GM23338 (cell line): ENCODE measurements at regions not wholly inside any gene's neighbourhood (a gene's known extent, or its start where the extent isn't known, plus 50 kb on each side); places are given as distances from the start of the nearest gene placed in this dataset.

Source experiments
- ATAC-seq: fragments of 200-7000 bp; cut with Tn5 transposase; 3 replicates; pipeline ENCODE4 v1.9.1; 2020
- DNase-seq: peaks from one replicate; pipeline ENCODE4 v3.0.0-alpha.2; 2015; ENCODE audit warnings: low spot score
- H2AFZ ChIP-seq: fragments of 200-600 bp; sonication (generic); 2 replicates; pipeline ENCODE4 v1.8.0; 2016; ENCODE audit warnings: antibody characterized with exemption, mild to moderate bottlenecking, moderate library complexity
- H3F3A ChIP-seq: fragments of 200-600 bp; sonication (generic); replicated peaks from 2 replicates; pipeline ENCODE4 v1.8.0; 2017; ENCODE audit warnings: antibody characterized with exemption, mixed run types, low read depth
- H3K27ac ChIP-seq: fragments of 200-600 bp; sonication (generic); 2 replicates; pipeline ENCODE4 v1.6.1; 2016; ENCODE audit warnings: low read depth
- H3K27me3 ChIP-seq: fragments of 200-600 bp; sonication (generic); 2 replicates; pipeline ENCODE4 v1.8.0; 2016; ENCODE audit warnings: mild to moderate bottlenecking, mixed run types, moderate library complexity; ENCODE audit not compliant: insufficient read depth
- H3K36me3 ChIP-seq: fragments of 200-600 bp; sonication (generic); 2 replicates; pipeline ENCODE4 v1.8.0; 2016; ENCODE audit warnings: mild to moderate bottlenecking; ENCODE audit not compliant: insufficient read depth
- H3K4me1 ChIP-seq: fragments of 200-600 bp; sonication (generic); 2 replicates; pipeline ENCODE4 v1.8.0; 2016; ENCODE audit warnings: mild to moderate bottlenecking, moderate library complexity; ENCODE audit not compliant: insufficient read depth
- H3K4me2 ChIP-seq: fragments of 200-600 bp; sonication (generic); 2 replicates; pipeline ENCODE4 v1.7.1; 2017; ENCODE audit warnings: mixed run types
- H3K4me3 ChIP-seq: fragments of 200-600 bp; sonication (generic); 2 replicates; pipeline ENCODE4 v1.6.1; 2016; ENCODE audit warnings: mixed run types
- H3K79me2 ChIP-seq: fragments of 200-600 bp; sonication (generic); replicated peaks from 2 replicates; pipeline ENCODE4 v1.8.0; 2017; ENCODE audit warnings: mild to moderate bottlenecking; ENCODE audit not compliant: insufficient read depth
- H3K9me2 ChIP-seq: fragments of 200-600 bp; sonication (generic); 2 replicates; pipeline ENCODE4 v1.8.0; 2017; ENCODE audit not compliant: insufficient read depth
- H4K20me1 ChIP-seq: fragments of 200-600 bp; sonication (generic); replicated peaks from 2 replicates; pipeline ENCODE4 v1.8.0; 2017; ENCODE audit warnings: mild to moderate bottlenecking; ENCODE audit not compliant: insufficient read depth
- H3K27ac Mint-ChIP-seq: 2 replicates; pipeline ENCODE4 v1.8.0; 2020; ENCODE audit warnings: inconsistent platforms, mild to moderate bottlenecking, moderate library complexity, mixed read lengths
- H3K27me3 Mint-ChIP-seq: 3 replicates; pipeline ENCODE4 v1.8.0; 2022; ENCODE audit warnings: low read depth, mild to moderate bottlenecking, moderate library complexity, mixed read lengths, inconsistent platforms; ENCODE audit not compliant: insufficient read depth, poor library complexity
- H3K36me3 Mint-ChIP-seq: 3 replicates; pipeline ENCODE4 v1.8.0; 2021; ENCODE audit warnings: low read depth, mild to moderate bottlenecking, inconsistent platforms, moderate library complexity, mixed read lengths
- H3K4me1 Mint-ChIP-seq: 3 replicates; pipeline ENCODE4 v1.8.0; 2020; ENCODE audit warnings: mild to moderate bottlenecking, inconsistent platforms, mixed read lengths
- H3K4me3 Mint-ChIP-seq: 3 replicates; pipeline ENCODE4 v1.8.0; 2021; ENCODE audit warnings: moderate library complexity, mild to moderate bottlenecking, inconsistent platforms, mixed read lengths
- H3K9me3 Mint-ChIP-seq: 3 replicates; pipeline ENCODE4 v1.8.0; 2020; ENCODE audit warnings: moderate library complexity, mild to moderate bottlenecking, inconsistent platforms, mixed read lengths
- CREB1 ChIP-seq: fragments of 250-450 bp; sonication (Bioruptor Pico); IDR thresholded peaks from 2 replicates; pipeline ENCODE4 v1.5.0; 2020; ENCODE audit warnings: low read depth, mild to moderate bottlenecking, moderate library complexity
- CTCF ChIP-seq, 2 experiments: fragments of 200-600 bp in 1 of 2; sonication (generic) in 1 of 2; conservative IDR thresholded peaks; 2 replicates each; pipeline versions ENCODE4 v1.5.1 to v1.6.1; 2016 to 2017; ENCODE audit warnings: antibody characterized with exemption in 2 of 2, low read depth in 2 of 2, mild to moderate bottlenecking in 2 of 2, moderate library complexity in 1 of 2
- ETS1 ChIP-seq: IDR thresholded peaks from 2 replicates; pipeline ENCODE4 v1.6.1; 2016; ENCODE audit warnings: antibody characterized with exemption
- EZH2 ChIP-seq: fragments of 200-600 bp; sonication (generic); IDR thresholded peaks from one replicate; pipeline ENCODE4 v1.8.0; 2017; ENCODE audit warnings: antibody characterized with exemption, mild to moderate bottlenecking, low read depth; ENCODE audit not compliant: unreplicated experiment
- EZH2phosphoT487 ChIP-seq: fragments of 200-600 bp; sonication (generic); IDR thresholded peaks from one replicate; pipeline ENCODE4 v1.8.1; 2018; ENCODE audit warnings: antibody characterized with exemption; ENCODE audit not compliant: unreplicated experiment
- JUNB ChIP-seq: IDR thresholded peaks from one replicate; pipeline ENCODE4 v1.6.1; 2016; ENCODE audit warnings: antibody characterized with exemption; ENCODE audit not compliant: unreplicated experiment
- NANOG ChIP-seq: IDR thresholded peaks from 2 replicates; pipeline ENCODE4 v1.6.1; 2016; ENCODE audit warnings: antibody characterized with exemption, borderline replicate concordance
- POLR2AphosphoS5 ChIP-seq: IDR thresholded peaks from 2 replicates; pipeline ENCODE4 v1.6.1; 2016; ENCODE audit warnings: antibody characterized with exemption, low read depth
- REST ChIP-seq: IDR thresholded peaks from one replicate; pipeline ENCODE4 v1.6.1; 2018; ENCODE audit warnings: antibody characterized with exemption; ENCODE audit not compliant: unreplicated experiment
- STAT1 ChIP-seq: IDR thresholded peaks from one replicate; pipeline ENCODE4 v1.6.1; 2016; ENCODE audit warnings: antibody characterized with exemption; ENCODE audit not compliant: unreplicated experiment
- ZNF114 ChIP-seq: fragments of 250-450 bp; sonication (Bioruptor Pico); IDR thresholded peaks from 2 replicates; pipeline ENCODE4 v1.5.0; 2020; ENCODE audit warnings: mild to moderate bottlenecking, moderate library complexity
- ZNF331 ChIP-seq: fragments of 250-450 bp; sonication (Bioruptor Pico); IDR thresholded peaks from 2 replicates; pipeline ENCODE4 v1.5.0; 2020; ENCODE audit warnings: low read depth, mild to moderate bottlenecking, moderate library complexity
- ZNF462 ChIP-seq: fragments of 250-450 bp; sonication (Bioruptor Pico); IDR thresholded peaks from 2 replicates; pipeline ENCODE4 v1.5.0; 2020; ENCODE audit warnings: mild to moderate bottlenecking, moderate library complexity

- H3K36me3 Mint-ChIP-seq = no peaks in the 10 kb centered on the region
- Histone ChIP-seq H4K20me1 (no peaks in the 10 kb centered on the region), H3K4me3 (no peak overlapping the region), H3K4me1 (no peaks in the 10 kb centered on the region), H3K27me3 (no peaks in the 10 kb centered on the region), H3K79me2 (no peaks in the 10 kb centered on the region), H3K4me2 (no peak overlapping the region), H2AFZ (no peak overlapping the region), H3K27ac (no peak overlapping the region), H3F3A (no peaks in the 10 kb centered on the region), H3K9me2 (no peaks in the 10 kb centered on the region), H3K36me3 (no peaks in the 10 kb centered on the region)
- H3K4me3 Mint-ChIP-seq = no peak overlapping the region
- ATAC-seq (no peak), DNase-seq (no peak)
- H3K4me1 Mint-ChIP-seq = no peaks in the 10 kb centered on the region
- TF ChIP-seq NANOG = no peak
- no peak for TF ChIP-seq ZNF462 (CRISPR knock-in tag)
- no peak for TF ChIP-seq JUNB
- no peak for TF ChIP-seq STAT1
- TF ChIP-seq POLR2AphosphoS5 = no peak
- TF ChIP-seq REST = no peak
- no peak for TF ChIP-seq ZNF114 (CRISPR knock-in tag)
- no peak for TF ChIP-seq CREB1 (CRISPR knock-in tag)
- TF ChIP-seq CTCF (conservative IDR thresholded peaks at IDR 0.05; ENCODE audit: low read depth in 2 of 2) = no peak
- TF ChIP-seq ZNF331 (CRISPR knock-in tag) = no peak
- no peak for TF ChIP-seq ETS1
- TF ChIP-seq EZH2 = no peak
- no peak for TF ChIP-seq EZH2phosphoT487
- H3K27me3 Mint-ChIP-seq = no peaks in the 10 kb centered on the region
- H3K9me3 Mint-ChIP-seq = no peaks in the 10 kb centered on the region
- H3K27ac Mint-ChIP-seq = no peak overlapping the region
Measured at GRCh38 chr4:114321366-114321765, 277.2 kb upstream of the UGT8 start.
